ENCODE measurements at regions not wholly inside any gene's neighbourhood (a gene's known extent, or its start where the extent isn't known, plus 50 kb on each side); places are given as distances from the start of the nearest gene placed in this dataset.

DNA sequence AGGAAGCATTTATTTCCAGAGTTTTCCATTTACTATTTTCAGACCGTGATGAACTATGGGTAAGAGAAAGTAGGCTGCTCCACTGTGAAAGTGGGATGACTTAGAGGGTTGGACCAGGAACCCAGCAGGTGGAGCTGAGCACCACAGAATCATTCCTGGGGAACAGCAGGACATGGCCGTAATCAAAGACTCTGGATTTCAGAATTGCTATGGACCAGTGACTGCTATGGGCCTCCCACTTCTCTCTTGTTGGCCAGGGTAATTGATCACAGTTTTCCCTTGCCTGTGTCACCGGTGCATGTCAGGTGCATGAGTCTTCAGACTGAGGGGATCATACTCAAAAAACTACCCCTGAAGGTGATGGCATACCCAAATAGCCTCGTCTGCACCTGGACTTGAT, 90.6 kb upstream of the GPC1 start:
- intact Hi-C loops (cut with DNase I): no loop called here
- peak; percentile 14 for DNase-seq (ENCODE audit: low spot score)

DNA sequence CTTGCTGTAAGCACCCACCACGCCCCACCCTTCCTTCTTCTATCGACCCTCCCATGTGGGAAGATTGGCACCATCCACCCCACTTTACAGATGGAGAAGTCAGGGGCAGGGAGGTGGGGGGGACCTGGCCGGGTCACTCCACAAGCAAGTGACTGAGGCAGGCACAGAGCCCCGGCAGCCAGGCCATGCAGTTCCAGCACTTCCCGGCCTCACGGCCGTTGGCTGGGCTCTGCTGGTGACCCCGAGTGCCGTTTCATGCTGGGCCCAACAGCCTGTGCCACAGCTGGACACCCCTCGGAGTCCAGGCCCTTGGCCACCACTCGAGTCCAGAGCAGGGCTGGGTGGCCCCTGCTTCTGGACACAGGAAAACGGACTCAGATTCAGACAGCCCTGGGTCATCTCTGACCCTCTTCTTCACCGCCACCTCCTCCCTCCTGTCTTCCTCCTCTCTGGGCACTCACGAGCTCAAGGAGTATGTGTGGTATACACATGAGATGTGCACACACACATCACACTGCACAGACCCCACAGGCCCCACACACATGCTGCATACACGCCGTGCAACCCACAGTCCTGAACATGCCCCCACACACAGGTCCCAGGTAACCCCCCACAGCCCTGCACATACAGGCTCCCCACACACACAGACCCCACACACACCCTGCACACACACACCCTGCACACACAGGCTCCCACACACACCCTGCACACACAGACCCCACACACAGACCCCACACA, 89.3 kb upstream of the GPC1 start:
- DNase-seq (ENCODE audit: low spot score): peak; percentile 63
- intact Hi-C loops (cut with DNase I): no loop called here

DNA sequence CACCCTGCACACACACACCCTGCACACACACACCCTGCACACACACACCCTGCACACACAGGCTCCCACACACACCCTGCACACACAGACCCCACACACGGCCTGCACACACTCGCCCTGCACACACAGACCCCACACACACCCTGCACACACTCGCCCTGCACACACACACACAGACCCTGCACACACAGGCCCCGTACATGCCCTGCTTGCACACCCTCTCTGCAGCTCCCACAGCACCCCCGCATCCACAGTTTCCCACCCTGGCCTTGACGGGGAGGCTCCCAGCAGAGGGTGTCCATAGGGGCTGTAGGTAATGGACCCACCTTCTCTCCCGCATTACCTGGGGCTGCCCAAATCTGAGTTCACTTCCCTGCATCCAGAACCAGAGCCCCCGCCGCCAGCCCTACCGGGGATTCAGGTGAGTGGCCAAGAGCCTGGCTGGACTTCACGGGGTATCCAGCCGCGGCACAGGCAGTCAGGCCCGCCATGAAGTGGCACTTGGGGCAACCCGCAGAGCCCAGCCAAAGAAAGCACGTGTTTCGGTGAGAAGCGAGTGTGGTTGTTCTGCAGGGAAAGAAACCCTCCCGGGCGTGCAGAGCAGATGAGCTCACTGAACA, 88.6 kb upstream of the GPC1 start:
- DNase-seq (ENCODE audit: low spot score): peak; percentile 67
- intact Hi-C loops (cut with DNase I): no loop called here

DNA sequence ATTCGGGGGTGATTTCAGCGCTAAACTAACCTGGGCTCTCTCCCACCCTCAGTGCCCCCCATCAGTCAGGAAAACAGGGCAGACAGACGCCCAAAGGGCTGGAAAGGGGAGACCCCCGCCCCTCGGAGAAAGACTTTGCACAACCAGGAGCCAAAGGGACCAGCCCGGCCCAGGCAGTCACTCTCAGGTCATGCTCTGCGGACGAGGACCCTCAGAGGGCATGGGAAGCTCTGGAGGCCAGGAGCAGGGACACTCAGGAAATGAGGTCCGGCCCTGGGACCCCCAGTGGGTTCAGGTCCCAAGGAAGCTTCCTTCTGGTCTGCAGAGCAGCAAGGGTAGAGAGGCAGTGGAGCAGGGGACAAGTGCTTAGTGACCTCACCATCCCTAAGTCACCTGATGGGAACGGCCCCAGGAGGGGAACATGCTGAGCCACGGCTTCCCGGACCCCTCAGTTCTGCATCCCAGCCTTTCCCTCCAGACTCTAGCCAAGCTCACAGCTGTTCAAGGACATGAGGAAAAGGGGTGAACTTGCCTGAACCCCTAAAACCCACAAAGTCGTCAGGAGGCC, 88.0 kb upstream of the GPC1 start:
- DNase-seq (ENCODE audit: low spot score): peak; percentile 70
- intact Hi-C loops (cut with DNase I): no loop called here

DNA sequence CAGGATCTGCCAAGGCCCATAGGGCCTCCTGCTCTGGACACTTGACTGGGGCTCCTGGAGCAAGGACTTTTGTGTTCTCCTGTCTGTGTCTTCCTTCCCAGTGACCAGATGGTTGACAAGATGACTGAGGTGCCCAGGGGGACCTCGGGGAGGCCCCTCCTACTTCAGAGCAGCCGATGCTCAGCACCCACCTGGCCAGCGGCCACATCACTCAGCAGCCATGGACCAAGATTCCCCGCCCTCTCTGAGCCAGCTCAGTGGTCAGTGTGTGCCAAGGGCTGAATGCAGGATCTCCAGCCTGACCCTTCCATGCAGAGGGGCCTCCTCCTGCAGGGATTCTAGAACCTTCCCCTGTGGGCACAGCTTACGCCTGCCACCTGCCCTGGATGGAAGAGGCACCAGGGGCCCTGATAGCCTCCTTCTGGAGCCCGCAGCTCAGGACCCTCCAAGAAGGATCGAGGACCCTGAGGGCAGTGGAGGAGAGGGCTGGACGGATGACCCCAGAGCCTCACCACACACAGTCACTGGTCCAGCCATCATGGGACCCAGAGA, 87.4 kb upstream of the GPC1 start:
- peak; percentile 64 for DNase-seq (ENCODE audit: low spot score)
- intact Hi-C loops (cut with DNase I): no loop called here

DNA sequence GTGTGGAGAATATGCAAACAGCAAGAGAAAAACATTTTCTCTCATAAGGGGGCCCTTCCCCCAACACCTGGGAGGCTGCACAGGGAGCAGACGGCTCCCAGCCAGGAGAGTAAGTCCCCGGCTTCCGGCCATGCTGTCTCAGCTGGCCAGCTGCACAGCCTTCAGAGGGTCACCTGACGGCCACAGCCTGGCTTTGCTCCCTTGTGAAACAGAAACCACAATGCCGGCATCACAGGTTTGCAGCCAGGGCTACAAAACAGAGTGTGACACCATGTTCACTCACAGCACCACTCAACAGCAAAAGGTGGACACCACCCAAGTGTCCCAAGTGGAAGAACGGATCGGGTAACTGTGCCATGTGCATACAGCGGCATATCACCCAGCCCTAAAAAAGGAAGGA, 86.9 kb upstream of the GPC1 start:
- intact Hi-C loops (cut with DNase I): no loop called here
- peak; percentile 36 for DNase-seq (ENCODE audit: low spot score)

DNA sequence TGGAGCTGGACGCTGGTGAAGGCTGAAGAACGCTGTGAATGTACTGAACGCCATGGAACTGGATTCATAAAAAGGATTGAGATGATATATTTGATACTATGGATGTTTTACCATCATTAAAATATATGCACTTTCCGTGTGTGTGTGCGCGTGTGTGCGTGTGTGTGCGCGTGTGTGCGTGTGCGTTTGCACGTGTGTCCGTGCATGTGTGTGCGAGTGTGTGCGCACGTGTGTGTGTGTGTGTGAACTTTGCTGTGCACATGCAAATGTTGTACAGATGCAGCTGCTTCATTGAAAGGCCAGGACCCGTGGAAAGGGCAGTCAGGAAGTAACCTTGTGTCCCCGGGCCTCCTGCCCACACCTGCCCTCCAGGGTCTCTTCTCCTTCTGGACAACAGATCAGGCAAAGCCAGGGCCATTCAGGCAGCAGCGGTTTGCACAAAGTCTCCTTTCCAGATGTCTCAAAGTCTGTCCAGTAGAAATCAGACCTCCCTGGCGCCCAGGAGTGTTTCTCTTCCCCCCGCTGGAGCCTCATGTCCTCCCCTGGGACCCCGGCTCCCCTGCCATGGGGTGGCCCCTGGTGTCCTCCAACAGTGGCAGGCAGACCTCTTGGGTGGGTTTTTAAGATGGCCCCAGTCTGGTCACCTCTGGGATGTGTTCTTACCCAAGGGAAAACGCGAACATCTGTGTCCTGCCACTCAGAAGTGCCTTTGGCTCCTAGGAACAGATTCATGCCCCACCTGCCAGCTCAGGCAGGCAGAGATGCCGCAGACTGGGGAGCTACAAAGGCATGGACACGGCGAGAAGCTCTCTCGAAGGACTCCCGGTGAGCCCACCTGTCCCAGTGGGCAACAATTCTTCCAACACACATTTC, 86.1 kb upstream of the GPC1 start:
- intact Hi-C loops (cut with DNase I): no loop called here
- peak; percentile 72 for DNase-seq (ENCODE audit: low spot score)

DNA sequence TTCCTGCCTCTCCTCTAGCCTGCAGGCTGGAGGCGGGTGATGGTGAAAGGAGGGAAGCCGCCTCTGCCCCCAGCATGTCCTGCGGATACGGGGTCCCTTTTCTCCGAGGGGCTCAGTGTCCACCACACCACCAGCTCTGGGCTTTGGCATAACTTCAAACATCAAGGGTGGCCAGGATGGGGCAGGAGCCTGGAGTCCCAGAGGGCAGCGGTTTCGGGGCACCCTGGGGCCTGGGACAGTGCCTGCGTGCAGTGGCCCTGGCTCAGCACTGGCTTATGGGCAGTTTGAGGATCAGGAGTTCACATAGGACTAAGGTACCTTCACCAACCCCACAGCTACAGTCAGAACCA, 85.5 kb upstream of the GPC1 start:
- intact Hi-C loops (cut with DNase I): no loop called here
- peak; percentile 50 for DNase-seq (ENCODE audit: low spot score)

DNA sequence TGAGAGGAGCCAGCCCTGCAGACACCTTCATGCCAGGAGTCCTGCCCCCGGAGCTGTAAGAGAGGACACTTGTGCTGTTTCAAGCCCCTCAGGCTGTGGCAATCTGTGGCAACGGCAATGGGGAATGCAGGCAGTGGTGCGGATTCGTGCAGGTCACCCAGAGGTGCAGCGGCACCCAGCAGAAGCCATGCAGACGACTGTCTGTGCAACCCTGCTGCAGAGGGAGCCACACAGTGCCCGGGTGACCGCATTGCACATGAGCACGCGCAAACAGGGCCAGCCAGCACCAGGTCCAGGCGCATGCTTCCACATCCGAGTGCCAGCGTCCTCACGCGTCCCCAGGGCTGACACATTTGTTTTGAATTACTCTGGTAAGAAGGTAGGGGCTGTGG, 84.8 kb upstream of the GPC1 start:
- DNase-seq (ENCODE audit: low spot score): peak; percentile 58
- intact Hi-C loops (cut with DNase I): no loop called here

DNA sequence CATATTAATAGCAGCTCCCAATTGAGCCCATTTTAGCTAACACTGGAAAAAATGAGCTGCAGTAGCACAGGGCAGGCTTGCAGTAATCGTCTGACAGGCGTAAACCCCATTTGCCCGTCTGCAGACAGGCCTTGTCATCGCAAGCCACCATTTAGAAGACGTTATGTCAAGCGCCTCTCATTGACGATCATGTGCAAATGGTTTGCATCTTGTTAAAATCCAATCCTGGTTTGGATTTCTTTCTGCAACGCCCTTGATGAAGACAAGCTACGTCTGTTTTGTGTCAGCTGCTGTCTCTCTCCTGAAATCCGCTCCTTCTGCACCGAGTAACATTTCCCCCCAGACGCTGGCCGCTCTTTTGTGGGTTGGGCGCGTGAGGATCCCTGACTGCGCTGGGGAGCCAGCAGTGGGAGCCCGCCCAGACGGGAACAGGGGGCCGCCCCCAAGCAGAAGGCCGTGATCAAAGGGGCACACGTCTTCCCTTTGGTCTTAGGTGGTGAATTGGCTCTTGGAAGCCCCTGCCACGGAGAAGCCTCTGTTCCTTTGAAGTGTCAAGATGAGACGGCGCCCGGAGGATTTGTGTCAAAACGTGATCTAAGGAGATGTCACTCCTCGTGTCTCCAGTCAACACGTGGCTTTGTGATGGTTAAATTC, 84.2 kb upstream of the GPC1 start:
- DNase-seq (ENCODE audit: low spot score): peak; percentile 54
- intact Hi-C loops (cut with DNase I): no loop called here

DNA sequence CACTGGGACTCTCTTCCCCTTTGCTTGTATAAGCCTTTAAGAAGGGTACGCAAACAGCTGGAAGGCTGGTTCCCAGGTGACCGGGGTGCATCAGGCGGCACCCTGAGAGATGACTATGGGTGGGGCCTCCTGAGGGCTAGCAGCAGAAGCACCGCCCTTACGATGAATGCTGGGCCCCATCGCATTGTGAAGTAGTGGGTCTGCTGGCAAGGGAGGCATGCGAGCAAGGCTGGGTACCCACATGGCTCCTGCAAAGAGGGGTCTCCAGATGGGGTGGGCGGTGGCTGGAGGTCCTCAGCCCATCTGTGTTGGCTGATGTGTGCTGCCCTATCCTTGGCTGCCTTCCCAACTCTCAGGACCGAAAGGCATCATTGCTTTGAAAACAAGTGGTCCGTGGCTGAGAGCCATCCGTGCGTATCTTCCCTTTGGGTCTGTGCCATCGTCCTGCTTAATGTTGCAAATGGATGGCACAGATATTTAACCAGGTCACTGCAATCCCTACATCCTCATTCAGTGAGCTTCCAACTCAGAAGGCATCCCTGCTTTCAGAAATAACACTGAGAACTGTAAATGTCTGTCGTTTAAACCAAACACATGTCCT, 83.5 kb upstream of the GPC1 start:
- intact Hi-C loops (cut with DNase I): no loop called here
- peak; percentile 71 for DNase-seq (ENCODE audit: low spot score)

DNA sequence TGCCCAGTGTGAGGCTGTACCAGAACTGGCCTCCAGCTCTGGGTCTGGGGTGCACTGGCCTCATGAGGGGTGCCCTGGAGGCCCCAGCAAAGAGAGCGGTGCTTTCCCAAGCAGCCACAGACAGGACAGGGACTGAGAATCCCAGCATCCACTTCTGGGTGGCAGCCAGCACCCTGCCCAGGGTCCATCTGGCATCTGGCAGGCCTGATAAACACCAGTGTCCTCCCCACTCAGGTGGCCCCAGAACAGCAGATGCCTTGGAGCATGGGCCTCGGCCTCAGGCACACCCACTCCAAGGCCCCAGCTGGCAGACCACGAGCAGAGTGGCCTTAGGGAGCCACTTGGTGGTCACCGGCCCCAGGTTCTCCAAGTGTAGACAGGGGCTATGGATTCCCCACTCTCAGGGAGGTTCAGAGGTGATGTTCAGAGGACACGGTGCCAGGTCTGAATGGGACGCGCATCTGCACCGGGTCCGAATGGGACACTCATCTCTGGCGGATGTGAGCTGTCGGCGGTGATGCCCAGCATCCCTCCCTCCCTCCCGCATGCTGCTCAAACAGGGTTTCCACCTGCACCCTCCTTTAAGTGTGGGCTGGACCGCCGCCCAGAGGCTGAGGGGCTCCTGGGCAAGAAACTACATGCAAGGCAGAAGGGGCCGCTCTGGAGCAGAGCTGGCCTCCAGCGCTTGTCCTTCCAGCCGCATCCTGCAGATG, 82.2 kb upstream of the GPC1 start:
- DNase-seq (ENCODE audit: low spot score): peak; percentile 73
- intact Hi-C loops (cut with DNase I): no loop called here

DNA sequence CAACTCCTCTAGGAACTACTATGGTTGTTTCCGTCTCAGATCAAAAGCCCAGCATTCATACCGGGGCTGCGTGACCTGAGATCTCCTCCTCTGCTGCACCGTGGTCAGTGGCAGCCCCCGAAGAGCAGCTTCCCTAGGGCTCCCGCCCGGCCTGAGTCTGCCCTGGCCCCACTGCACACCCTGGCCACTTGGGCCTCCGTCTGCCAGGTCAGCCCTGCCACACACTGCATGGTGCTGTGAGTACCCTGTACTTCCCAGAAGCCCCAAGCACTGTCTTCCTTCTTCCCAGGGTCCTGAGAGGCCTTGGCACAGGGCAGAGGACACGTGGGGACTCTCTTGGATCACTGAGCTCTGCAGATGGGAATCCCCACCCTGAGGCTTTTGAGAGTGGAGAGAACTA, 81.5 kb upstream of the GPC1 start:
- DNase-seq (ENCODE audit: low spot score): peak; percentile 51
- intact Hi-C loops (cut with DNase I): no loop called here

DNA sequence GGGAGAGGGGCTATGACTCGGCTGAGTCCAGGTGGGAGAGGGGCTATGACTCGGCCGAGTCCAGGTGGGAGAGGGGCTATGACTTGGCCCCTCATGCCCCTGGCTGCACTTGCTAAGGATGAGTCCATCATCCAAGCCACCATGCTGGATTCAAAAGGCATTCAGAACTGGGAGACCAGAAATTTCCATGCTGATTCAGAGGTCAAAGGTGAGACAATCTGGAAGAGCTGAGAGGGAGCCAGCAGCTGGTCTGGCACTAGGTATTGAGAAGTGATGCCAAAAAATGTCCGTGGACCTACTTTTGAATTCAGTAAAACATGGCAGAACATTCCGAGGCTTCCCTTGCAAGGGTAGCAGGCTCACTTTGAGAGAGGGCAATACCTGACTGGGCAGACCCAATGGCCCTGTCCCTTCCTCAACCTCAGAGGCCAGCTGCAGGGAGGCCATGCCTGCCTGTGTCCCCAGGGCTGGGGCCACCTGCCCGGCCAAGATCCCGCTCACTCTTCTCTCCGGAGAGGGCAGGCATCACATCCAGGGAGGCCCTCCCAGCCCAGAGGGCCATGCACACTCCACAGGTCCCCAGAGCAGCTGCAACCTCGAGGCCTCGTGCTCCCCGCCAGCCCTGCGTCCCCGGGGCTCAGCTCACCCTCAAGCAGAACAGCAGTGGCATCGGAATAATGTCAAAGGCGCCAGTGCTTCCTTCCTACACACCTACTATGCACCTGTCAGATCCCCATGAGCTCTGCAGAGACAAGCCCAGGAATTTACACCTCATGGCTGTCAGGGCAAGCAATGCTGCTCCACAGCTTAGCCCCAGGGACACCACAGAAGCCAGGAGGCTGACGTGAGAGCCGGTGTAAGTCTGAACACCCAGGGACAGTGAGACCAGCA, 80.2 kb upstream of the GPC1 start:
- peak; percentile 65 for DNase-seq (ENCODE audit: low spot score)
- intact Hi-C loops (cut with DNase I): no loop called here

DNA sequence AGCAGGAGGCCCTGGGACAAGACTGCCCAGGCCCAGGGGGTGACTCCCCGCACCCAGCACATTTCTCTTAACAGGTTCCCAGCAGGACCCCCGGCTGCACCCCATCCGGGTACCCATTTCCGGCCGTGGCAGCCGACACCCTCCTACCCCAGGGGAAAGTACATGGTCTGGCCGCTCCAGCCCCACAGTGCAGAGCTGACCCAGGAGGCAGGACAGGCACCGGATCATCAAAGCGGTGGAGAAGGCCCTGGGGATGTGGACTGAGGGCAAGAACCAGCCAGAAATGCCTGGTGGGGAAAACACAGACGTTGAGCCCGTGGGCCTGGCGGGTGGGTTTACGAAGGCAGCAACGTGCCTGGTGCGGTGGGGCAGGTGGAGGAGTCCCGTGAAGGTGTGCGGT, 79.5 kb upstream of the GPC1 start:
- peak; percentile 71 for DNase-seq (ENCODE audit: low spot score)
- intact Hi-C loops (cut with DNase I): no loop called here

DNA sequence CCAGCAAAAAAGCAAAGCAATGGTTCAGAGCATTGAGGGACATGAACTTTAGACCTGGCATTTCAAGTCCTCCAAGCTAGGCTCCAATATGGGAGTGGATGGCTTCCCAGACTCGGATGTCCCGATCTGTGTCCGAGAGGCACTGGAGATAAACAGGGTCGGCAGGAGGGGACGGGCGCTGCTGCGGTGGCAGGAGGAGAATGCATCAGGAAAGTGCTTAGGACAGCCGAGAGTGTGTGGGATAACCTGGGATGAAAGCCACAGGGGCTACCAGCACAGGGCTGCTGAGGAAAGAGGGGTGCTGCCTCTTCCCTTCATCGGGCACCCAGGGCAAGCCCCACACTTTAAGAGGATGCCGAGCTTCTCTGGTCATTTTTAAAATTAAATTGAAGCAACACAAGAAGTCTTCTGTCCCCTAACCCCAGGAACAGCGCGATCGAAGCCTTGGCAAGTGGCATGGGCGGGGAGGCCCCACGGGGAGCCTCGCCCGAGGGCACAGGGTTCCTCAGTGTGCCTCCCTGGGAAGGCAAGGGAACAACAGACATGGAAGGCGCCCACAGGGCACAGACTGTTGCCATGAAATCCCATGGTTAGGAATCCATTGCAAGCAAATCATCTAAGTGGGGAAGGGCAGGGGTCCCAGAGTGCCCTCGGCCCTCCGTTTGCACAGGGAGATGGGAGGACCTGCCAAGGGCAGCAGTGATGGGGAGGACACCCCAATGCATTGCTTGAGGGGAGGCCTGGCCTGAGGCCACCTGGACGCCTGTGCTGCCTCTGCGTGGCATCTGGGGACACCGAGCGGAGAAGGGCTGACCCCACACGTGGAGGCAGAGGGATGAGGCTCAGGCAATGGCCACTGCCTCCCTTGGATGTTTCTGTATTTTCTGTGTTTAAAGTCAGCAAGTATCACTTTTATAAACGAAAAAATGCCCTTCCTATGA, 78.5 kb upstream of the GPC1 start:
- intact Hi-C loops (cut with DNase I): no loop called here

More for the DNA sequence above, 78.5 kb upstream of the GPC1 start:
- DNase-seq (ENCODE audit: low spot score): peak; percentile 78
